Stimulated activated CD4-positive, alpha-beta T cell treated with anti-CD3 and anti-CD28 coated beads, Interleukin-2, amount 100 ng/mL, for 24 hours (primary cell): ENCODE measurements at regions not wholly inside any gene's neighbourhood (a gene's known extent, or its start where the extent isn't known, plus 50 kb on each side); places are given as distances from the start of the nearest gene placed in this dataset.

ENCODE experiments used
- DNase-seq, 2 donors: peaks; one replicate each; pipeline ENCODE4 v3.0.0-alpha.2; 2020

DNA sequence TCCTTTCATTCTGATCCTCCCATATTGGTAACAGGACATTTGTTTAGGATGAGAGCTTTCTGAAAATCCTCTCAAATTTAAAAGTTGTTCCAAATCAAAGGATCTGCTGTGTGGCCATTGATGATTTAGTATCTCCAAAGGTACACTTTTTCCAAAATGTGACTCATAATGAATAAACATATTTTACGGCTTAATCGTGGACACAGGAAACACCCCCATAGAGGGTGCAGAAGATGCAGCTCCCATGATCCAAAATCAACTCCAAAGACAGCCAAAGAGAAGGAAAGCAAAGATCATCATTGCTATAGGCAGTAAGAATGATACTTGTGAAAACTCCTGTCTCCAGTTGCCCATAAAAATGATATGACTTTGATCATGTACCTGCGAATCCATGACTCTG lies 239.7 kb downstream of the PIK3R1 start:
- no peak for DNase-seq

GRCh38 chr5:68456756-68457217 lies 241.2 kb downstream of the PIK3R1 start:
- no peak for DNase-seq

GRCh38 chr5:68457285-68457684 lies 241.7 kb downstream of the PIK3R1 start:
- DNase-seq: no peak

DNA sequence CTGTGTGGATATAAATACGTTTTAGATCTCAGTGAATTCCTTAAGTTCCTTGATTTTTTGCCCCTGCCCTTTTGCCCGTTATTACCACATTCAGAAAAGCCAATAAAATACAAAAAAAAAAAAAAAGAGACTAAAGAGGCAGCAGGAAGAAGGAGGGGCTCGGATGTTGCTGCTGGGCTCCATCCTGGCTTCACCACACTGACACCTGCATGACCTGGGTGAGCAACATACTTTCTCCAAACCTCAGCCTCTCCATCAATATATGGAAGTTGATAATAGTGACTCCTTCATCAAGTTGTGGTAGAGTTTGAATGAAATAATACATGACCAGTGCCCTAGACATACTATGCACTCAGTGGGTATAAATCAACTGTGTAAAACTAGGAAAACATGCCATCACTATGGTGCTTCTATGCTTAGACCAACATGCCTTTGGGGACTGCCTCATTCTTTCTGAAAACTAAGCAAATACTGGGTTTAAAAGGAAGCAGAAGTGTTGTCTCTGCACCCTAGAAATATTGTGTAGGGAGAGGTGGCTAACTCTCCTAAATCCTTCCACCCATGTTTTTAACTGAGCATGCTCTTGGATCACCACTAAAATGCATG lies 243.0 kb downstream of the PIK3R1 start:
- no peak for DNase-seq

- no peak for DNase-seq
Measured at GRCh38 chr5:68459093-68459809, 243.7 kb downstream of the PIK3R1 start.

DNA sequence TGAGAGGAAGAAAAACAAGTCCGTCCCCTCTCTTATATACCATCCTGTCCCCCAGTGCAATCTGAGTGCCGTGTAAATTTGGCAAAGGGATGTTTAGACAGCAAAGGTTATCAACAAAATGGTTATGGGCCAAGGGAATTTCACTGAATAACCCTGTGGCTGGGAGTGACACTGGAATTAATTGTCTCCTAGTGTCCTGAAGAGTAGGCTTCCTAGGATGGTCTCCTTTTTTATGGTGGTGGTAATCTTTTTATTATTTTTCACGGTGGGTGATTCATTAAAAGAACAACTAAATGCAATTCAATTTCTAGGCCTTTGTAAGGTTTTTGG lies 244.2 kb downstream of the PIK3R1 start:
- DNase-seq: no peak

DNA sequence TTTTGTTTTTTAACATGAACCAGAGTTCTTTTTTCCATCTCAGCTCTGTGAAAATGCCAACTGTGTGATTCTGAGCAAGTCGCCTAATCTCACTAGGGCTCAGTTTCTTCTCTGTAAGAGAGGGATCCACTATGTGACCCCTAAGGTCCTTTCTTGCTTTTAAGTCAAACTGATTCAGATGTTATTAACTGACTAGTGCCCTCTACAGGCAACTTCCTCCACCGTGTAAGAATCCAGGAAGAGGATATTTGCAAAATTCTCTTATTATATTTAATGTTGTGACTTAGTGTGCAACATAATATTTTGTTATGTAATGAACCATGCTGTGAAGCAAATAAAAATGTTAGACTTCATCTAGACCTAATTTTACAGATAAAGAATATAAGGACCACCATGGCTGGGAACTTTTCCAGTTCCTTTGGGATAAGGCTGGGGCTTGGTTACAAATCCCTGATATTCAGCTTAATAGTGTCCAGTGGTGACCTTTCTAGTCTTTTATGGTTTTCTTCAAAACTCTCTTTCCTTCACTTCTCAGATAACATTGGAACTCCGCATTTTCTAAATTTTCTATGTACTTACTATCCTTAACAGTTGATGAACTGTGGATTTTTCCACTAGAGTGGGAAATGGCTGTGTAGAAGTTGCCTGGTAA lies 244.7 kb downstream of the PIK3R1 start:
- peak; percentile 17 to 56 for DNase-seq

- no peak for DNase-seq
Measured at GRCh38 chr5:68463606-68464005, 248.1 kb downstream of the PIK3R1 start.

- DNase-seq: peak; percentile 56 to 60
Measured at GRCh38 chr5:68464424-68464823, 248.9 kb downstream of the PIK3R1 start.

- peak; percentile 29 to 36 for DNase-seq
Measured at GRCh38 chr5:68465133-68465532, 249.6 kb downstream of the PIK3R1 start.

DNA sequence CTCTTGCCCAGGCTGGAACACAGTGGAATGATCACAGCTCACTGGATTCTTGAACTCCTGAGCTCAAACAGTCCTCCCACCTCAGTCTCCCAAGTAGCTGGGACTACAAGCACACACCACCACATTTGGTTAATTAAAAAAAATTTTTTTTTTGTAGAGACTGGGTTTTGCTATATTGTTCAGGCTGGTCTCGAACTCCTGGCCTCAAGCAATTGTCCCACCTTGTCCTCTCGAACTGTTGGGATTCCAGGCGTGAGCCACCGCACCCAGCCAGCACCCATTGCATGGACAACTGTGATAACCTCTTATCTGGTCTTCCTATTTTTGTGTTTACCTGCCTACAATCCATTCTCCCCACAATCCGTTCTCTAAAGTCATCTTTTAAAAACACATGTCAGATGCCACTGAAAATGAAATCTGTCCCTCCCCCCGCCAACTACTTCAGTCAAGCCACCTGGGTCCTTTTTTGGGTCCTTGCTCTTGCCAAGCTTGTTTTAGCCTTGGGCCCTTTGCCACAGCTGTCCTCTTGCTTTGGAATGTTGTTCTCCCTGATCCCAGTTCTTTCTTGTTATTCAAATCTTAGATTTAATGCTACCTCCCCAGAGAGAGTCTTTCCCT lies 250.5 kb downstream of the PIK3R1 start:
- DNase-seq: no peak

DNA sequence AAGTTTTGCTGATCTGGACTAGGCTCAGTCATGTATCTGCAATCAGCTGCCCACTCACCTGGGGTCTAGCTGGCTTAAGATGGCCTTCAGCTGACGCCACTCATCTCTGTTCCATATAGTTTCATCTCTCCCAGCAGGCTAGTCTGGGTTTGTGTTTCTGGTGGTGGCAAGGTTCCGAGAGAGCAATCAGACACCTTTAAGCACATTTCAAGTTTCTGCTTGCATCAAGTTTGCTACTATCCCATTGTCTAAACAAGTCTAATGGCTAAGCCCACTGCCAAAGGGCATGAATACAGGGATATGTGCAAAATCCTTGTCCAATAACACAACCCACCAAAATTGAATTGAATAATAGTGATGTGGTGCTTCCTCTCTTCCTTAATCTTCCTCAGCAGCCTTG lies 251.7 kb downstream of the PIK3R1 start:
- DNase-seq: no peak

DNA sequence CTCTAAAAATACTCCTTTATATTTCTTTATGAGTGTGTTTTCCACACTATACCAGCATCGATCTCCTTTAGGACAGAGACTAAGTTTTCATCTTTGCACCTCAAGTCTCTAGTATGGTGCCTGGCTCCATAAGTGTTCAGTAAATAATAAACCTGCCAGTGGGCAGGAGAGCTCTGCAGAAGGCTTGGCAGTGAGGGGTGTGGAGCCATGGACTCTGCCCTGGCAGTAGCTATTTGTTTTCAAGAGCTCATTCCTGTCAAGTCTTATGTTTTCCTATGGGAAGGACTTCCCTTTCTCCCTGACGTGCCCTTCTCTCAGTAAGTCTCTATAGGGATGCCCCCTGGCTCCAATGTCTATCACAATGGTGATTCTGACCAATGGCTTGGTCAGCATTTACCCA lies 252.2 kb downstream of the PIK3R1 start:
- no peak for DNase-seq

DNA sequence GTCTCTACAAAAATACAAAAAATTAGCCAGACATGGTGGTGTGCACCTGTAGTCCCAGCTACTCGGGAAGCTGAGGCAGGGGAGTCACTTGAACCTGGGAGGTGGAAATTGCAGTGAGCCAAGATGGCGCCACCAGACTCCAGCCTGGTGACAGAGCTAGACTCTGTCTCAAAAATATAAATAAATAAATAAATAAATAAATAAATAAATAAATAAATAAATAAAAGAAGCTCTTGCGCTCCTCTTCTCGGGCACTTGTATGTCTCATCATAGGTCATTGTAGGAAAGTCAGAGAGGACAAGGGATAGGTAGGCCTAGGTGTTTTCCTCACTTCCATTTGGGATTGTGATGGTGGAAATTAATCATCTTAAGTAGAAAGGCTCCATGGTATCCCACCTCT lies 252.8 kb downstream of the PIK3R1 start:
- DNase-seq: no peak

GRCh38 chr5:68475476-68475983 lies 260.0 kb downstream of the PIK3R1 start:
- DNase-seq: no peak

DNA sequence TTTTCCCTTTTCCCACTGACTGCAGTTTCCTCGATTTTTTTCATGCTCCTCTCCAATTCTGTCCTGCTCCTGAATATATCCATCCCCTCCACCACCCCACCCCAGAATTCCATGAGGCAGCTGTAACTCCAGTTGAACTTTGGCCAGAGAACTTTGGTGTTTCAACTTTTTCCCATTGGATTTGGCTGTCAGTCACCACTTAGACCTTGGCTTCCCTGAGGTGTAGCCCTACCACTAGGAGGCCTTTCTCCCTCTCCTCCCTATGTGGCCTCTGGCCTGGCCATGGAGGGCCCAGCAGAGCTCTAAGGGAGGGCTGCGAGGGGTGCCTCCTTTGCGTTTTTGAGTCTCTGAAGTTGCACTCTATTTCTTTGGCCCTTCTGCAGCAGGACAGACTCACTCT lies 261.3 kb downstream of the PIK3R1 start:
- no peak for DNase-seq

- no peak for DNase-seq
Measured at GRCh38 chr5:68478301-68479095, 262.9 kb downstream of the PIK3R1 start.

GRCh38 chr5:68479524-68479923 lies 264.0 kb downstream of the PIK3R1 start:
- no peak for DNase-seq

DNA sequence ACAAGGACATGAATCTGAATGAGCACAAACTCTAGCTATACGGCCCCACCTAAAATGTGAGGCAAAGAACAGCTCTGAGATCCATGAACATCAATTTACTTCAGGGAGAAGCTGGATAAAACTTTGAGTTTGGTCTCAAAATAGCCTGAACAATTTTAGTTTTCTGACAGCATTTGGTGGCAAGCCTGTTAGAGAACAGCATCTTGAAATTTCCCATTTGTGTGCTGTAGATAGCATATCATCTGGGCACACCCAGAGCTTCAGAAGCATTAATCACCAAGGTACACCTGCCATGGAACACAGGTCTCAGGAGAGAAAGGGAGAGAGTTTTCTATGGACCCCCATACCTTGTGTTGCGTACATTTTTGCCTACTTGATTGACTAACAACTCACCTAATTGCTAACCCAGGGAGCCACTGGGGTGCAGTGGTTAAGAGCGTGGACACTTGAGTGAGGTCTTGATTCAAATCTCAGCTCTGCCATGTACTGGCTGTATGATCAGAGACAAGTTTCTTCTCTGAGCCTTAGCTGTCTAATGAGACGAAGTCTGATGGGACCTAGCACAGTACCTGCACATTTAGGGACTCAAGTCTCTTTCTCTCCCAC lies 264.9 kb downstream of the PIK3R1 start:
- DNase-seq: no peak

DNA sequence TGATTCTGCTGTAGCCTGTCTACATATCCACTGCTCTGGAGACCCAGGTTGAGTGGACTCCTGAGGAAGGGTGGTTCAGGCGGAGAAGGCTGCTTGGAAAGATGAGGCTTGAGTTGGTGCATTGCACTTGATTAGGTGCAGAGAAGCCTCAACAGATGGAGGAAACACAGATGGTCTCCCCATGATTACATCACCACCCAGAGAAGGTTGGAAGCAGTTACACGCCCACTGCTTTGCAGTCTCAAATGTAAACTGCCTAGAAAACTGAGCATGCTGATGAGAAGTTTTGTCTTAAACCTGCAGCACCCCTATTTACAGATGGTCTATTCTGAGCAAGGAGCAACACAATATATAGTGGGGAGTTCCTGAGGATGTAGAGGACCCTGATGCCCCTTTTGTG lies 266.6 kb downstream of the PIK3R1 start:
- DNase-seq: no peak

DNA sequence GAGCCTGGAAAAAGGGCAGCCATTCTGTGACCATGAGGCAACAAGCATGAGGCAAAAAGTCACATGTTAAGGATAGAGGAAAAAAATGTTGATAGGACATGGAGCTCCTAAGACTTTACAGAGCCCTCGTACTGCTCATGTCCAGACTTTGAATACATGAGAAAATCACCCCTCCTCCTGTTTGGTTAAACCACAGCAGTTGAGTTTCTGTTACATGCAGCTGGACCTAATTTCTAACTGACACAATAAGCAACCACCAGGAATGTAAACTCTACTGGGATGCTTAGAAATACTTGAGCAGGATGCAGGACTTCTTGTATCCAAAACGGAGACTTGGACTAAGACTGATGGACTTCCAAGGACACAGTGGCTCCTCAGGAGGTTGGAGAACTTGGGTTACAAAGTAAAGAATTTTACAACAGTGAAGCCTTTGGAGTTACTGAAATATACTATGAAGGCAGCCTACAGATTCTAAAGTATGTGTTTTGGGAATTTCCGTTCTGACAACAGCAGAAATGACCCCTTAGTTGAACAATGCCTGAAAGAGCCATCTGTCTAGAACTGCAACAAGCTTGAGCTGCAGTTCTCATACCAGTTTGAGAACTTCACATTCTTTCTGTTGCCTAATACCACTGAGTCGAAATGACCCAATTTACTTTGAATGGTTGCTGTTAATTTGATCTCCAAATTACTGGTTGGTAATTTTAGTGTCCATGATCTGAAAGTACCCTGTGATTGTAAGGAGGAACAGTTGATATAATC lies 268.9 kb downstream of the PIK3R1 start:
- no peak for DNase-seq

DNA sequence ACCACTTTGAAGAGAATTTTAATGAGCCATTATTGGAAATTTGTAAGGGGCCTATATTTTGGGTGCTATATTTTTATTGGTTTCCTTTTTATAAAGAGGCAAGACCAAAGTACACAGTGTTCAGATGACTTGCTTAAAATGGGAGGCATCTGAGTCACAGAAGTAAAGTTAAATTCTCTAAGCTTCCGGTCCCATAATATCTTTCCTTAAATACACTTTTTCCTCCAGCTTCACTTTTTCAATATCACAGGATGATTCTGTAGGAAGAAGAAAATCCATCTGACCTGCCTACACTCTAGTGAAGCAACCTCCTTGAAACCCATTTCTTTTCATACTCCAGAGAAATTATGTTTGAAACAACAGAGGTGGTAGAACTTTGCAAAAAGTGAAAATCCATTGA lies 274.0 kb downstream of the PIK3R1 start:
- DNase-seq: no peak
